A549 (cell line): ENCODE measurements at regions not wholly inside any gene's neighbourhood (a gene's known extent, or its start where the extent isn't known, plus 50 kb on each side); places are given as distances from the start of the nearest gene placed in this dataset.

Experiments
- ATAC-seq, 2 experiments: fragments of 200-7000 bp in 1 of 2; fragments of >200 bp in 1 of 2; cut with Nextera tagmentation in 1 of 2; cut with Tn5 transposase in 1 of 2; 3 replicates each; pipeline versions ENCODE4 v1.8.0 to v1.9.1; 2018 to 2020; ENCODE audit warnings: mild to moderate bottlenecking in 1 of 2, moderate library complexity in 1 of 2
- CTCF ChIA-PET: fragments of 300-600 bp; sonication (Branson Sonifier 250); formaldehyde crosslinking; extraction: SDS; loops from one replicate; lab custom pipeline; 2021; ENCODE audit warnings: antibody characterized with exemption, inconsistent platforms; lab: Yijun Ruan, JAX
- POLR2A ChIA-PET: fragments of 350-600 bp; formaldehyde crosslinking; extraction: SDS; loops from one replicate; lab custom pipeline; 2021; ENCODE audit warnings: antibody characterized with exemption, inconsistent platforms; lab: Yijun Ruan, JAX
- DNase-seq, 2 experiments: peaks; one replicate each; pipeline versions ENCODE4 v3.0.0 to v3.0.0-alpha.2; 2011 to 2016; ENCODE audit warnings: low read depth in 1 of 2, low spot score in 1 of 2
- FAIRE-seq: peaks from 2 replicates; lab custom pipeline; 2011; peaks lifted over from hg19 to GRCh38; lab: Jason Lieb, UNC
- H3K27ac ChIP-seq, 2 experiments: fragments of >200 bp; sonication (Bioruptor Twin); formaldehyde crosslinking; 3 replicates each; pipeline ENCODE4 v1.5.1; 2016 to 2017
- H3K4me1 ChIP-seq: fragments of >200 bp; sonication (Bioruptor Twin); formaldehyde crosslinking; 3 replicates; pipeline ENCODE4 v1.6.1; 2016
- H3K4me2 ChIP-seq: fragments of >200 bp; sonication (Bioruptor Twin); formaldehyde crosslinking; 3 replicates; pipeline ENCODE4 v1.6.1; 2016
- H3K4me3 ChIP-seq: fragments of >200 bp; sonication (Bioruptor Twin); formaldehyde crosslinking; 3 replicates; pipeline ENCODE4 v1.5.1; 2016
- H3K9me3 ChIP-seq: fragments of >200 bp; sonication (Bioruptor Twin); formaldehyde crosslinking; 3 replicates; pipeline ENCODE4 v1.6.1; 2016
- CBX2 ChIP-seq: fragments of 200-600 bp; sonication (generic); IDR thresholded peaks from 2 replicates; pipeline ENCODE4 v1.6.1; 2016; ENCODE audit warnings: low read depth, mild to moderate bottlenecking, borderline replicate concordance
- CHD4 ChIP-seq: fragments of 200-600 bp; sonication (generic); IDR thresholded peaks from 2 replicates; pipeline ENCODE4 v1.6.1; 2016; ENCODE audit warnings: antibody characterized with exemption, mild to moderate bottlenecking, borderline replicate concordance
- ESRRA ChIP-seq: fragments of 150-350 bp; IDR thresholded peaks from 2 replicates; pipeline ENCODE4 v1.6.1; 2014; ENCODE audit warnings: mild to moderate bottlenecking, low read length, borderline replicate concordance
- FOXS1 ChIP-seq: fragments of 250-450 bp; sonication (Bioruptor Pico); IDR thresholded peaks from 2 replicates; pipeline ENCODE4 v1.5.0; 2020; ENCODE audit warnings: mild to moderate bottlenecking, moderate library complexity
- GATA3 ChIP-seq: IDR thresholded peaks from 2 replicates; pipeline ENCODE4 v1.6.1; 2012; ENCODE audit warnings: borderline replicate concordance
- JUN ChIP-seq, 2 experiments: fragments of >200 bp; sonication (Bioruptor Twin); formaldehyde crosslinking; IDR thresholded peaks; 2 replicates in 1 of 2; 3 replicates in 1 of 2; pipeline ENCODE4 v1.6.1; 2016 to 2017
- JUNB ChIP-seq: fragments of >200 bp; sonication (Bioruptor Twin); formaldehyde crosslinking; IDR thresholded peaks from 2 replicates; pipeline ENCODE4 v1.6.1; 2016
- KDM1A ChIP-seq: fragments of 200-600 bp; sonication (generic); IDR thresholded peaks from 2 replicates; pipeline ENCODE4 v1.6.1; 2016; ENCODE audit warnings: low read depth, mild to moderate bottlenecking
- KDM5A ChIP-seq: fragments of 200-600 bp; sonication (generic); IDR thresholded peaks from 2 replicates; pipeline ENCODE4 v1.6.1; 2016; ENCODE audit warnings: antibody characterized with exemption, mild to moderate bottlenecking
- MAZ ChIP-seq: fragments of 150-350 bp; IDR thresholded peaks from 2 replicates; pipeline ENCODE4 v1.6.1; 2014; ENCODE audit warnings: antibody characterized with exemption, low read depth, low read length, borderline replicate concordance
- MYC ChIP-seq: IDR thresholded peaks from 2 replicates; pipeline ENCODE4 v1.6.1; 2012; ENCODE audit warnings: mild to moderate bottlenecking, inconsistent platforms, low read length, improper control_type of control experiment, borderline replicate concordance
- NFE2L2 ChIP-seq: fragments of 150-350 bp; conservative IDR thresholded peaks from 2 replicates; pipeline ENCODE4 v1.6.1; 2014; ENCODE audit warnings: low read length
- PHF8 ChIP-seq: fragments of 200-600 bp; sonication (generic); IDR thresholded peaks from 2 replicates; pipeline ENCODE4 v1.6.1; 2016; ENCODE audit warnings: low read depth, mild to moderate bottlenecking, antibody characterized with exemption, moderate library complexity, borderline replicate concordance
- REST ChIP-seq: fragments of 200-600 bp; sonication (generic); IDR thresholded peaks from 2 replicates; pipeline ENCODE4 v1.6.1; 2016; ENCODE audit warnings: antibody characterized with exemption, mild to moderate bottlenecking, moderate library complexity
- RFX5 ChIP-seq: fragments of 450-650 bp; IDR thresholded peaks from 2 replicates; pipeline ENCODE4 v1.7.1; 2014; ENCODE audit warnings: antibody characterized with exemption, mild to moderate bottlenecking, moderate library complexity
- SMC3 ChIP-seq: fragments of >200 bp; sonication (Bioruptor Twin); formaldehyde crosslinking; IDR thresholded peaks from 3 replicates; pipeline ENCODE4 v1.6.1; 2018; ENCODE audit warnings: inconsistent platforms
- SREBF2 ChIP-seq: fragments of 450-650 bp; IDR thresholded peaks from 2 replicates; pipeline ENCODE4 v1.6.1; 2014; ENCODE audit warnings: mild to moderate bottlenecking, moderate library complexity
- TP53 ChIP-seq: fragments of 250-450 bp; sonication (Bioruptor Pico); IDR thresholded peaks from 2 replicates; pipeline ENCODE4 v1.5.0; 2021; ENCODE audit warnings: mild to moderate bottlenecking, moderate library complexity
- ZC3H11A ChIP-seq: fragments of 450-650 bp; IDR thresholded peaks from 2 replicates; pipeline ENCODE4 v1.6.1; 2014; ENCODE audit warnings: antibody characterized with exemption, mild to moderate bottlenecking
- ZSCAN20 ChIP-seq: fragments of 250-450 bp; sonication (Bioruptor Pico); IDR thresholded peaks from 2 replicates; pipeline ENCODE4 v1.8.0; 2022; ENCODE audit warnings: mild to moderate bottlenecking, moderate library complexity
- WGBS: methylation state at CpG from one replicate; pipeline ENCODE4 v1.1.6; 2017; ENCODE audit errors: missing lambda C conversion rate; 5-methylcytosine and 5-hydroxymethylcytosine counted together
- TF ChIP-seq, protein P1 (sequence below): IDR thresholded peaks from 2 replicates; pipeline ENCODE4 v1.6.1; 2012
- TF ChIP-seq, protein P2 (sequence below): fragments of 250-450 bp; sonication (Bioruptor Pico); IDR thresholded peaks from 2 replicates; pipeline ENCODE4 v1.5.0; 2021; ENCODE audit warnings: mild to moderate bottlenecking, moderate library complexity, borderline replicate concordance
- TF ChIP-seq, protein P3 (sequence below): fragments of 150-350 bp; IDR thresholded peaks from 2 replicates; pipeline ENCODE4 v1.6.1; 2014; ENCODE audit warnings: low read depth, mild to moderate bottlenecking, low read length

DNA sequence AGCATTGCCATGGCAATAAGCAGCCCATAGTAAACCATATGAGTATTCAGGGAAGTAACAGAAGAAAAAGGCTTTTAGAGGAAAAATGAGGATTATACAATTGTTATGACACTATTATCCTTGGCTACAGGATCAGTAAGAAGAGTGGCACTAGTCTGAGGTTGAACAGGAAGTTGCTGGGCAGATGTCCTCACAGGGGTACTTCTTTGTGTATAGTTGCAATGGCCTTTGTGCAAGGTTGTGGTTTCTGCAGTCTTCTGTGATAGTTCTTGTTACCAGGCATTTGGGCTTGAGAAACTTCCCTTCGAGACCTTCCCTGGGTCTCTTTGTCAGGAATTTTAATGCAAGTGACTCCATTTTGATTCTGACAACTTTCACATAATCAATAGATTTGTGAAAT, 100.6 kb upstream of the ATP11B start (continued):
- TF ChIP-seq REST (no peak), SMC3 (no peak), TP53 (CRISPR knock-in tag) (no peak), GATA3 (no peak), ZC3H11A (no peak)
- TF ChIP-seq, protein P1, sequence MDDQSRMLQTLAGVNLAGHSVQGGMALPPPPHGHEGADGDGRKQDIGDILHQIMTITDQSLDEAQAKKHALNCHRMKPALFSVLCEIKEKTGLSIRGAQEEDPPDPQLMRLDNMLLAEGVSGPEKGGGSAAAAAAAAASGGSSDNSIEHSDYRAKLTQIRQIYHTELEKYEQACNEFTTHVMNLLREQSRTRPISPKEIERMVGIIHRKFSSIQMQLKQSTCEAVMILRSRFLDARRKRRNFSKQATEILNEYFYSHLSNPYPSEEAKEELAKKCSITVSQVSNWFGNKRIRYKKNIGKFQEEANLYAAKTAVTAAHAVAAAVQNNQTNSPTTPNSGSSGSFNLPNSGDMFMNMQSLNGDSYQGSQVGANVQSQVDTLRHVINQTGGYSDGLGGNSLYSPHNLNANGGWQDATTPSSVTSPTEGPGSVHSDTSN = no peak

GRCh38 chr3:182693723-182694122, 99.6 kb upstream of the ATP11B start:
- FAIRE-seq (no peak), ATAC-seq (no peak), DNase-seq (no peak)
- Histone ChIP-seq H3K4me3 (no peak overlapping the region), H3K9me3 (no peaks in the 10 kb centered on the region), H3K27ac (no peak overlapping the region), H3K4me1 (no peaks in the 10 kb centered on the region), H3K4me2 (no peak overlapping the region)
- CTCF ChIA-PET = no interaction called here
- POLR2A ChIA-PET = no interaction called here
- 73% methylated on average over 3 of the region's 3 CpGs for WGBS
- TF ChIP-seq MAZ (no peak), MYC (no peak), FOXS1 (CRISPR knock-in tag) (no peak), RFX5 (no peak), PHF8 (no peak), NFE2L2 (no peak), KDM5A (no peak), JUN (IDR thresholded peaks at IDR 0.05) (no peak), JUNB (no peak), CBX2 (no peak)

DNA sequence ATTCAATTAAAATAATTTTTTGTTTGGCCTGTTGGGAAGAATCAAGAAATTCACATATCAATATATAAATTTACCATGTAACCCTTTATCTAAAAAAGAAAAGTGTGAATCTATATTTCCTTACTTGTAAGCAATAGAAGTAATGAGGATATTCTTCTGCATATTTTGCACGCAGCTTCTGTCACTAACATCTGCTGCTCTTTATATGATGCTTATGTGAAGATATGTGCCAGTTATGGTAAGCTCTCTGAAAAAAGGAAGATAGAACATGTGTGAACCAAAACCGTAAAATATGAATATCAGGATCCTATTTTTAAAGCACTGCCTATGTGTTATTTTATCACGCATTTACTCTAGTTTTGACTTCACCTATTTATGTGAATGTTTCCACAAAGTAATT, 96.4 kb upstream of the ATP11B start:
- no peaks in the 10 kb centered on the region for H3K4me1 ChIP-seq
- no peak for TF ChIP-seq KDM1A
- TF ChIP-seq, protein P2, sequence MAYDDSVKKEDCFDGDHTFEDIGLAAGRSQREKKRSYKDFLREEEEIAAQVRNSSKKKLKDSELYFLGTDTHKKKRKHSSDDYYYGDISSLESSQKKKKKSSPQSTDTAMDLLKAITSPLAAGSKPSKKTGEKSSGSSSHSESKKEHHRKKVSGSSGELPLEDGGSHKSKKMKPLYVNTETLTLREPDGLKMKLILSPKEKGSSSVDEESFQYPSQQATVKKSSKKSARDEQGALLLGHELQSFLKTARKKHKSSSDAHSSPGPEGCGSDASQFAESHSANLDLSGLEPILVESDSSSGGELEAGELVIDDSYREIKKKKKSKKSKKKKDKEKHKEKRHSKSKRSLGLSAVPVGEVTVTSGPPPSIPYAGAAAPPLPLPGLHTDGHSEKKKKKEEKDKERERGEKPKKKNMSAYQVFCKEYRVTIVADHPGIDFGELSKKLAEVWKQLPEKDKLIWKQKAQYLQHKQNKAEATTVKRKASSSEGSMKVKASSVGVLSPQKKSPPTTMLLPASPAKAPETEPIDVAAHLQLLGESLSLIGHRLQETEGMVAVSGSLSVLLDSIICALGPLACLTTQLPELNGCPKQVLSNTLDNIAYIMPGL (CRISPR knock-in tag) = no peak
- TF ChIP-seq SMC3 = no peak
- TF ChIP-seq GATA3 = no peak
- TF ChIP-seq ZSCAN20 (CRISPR knock-in tag) = no peak
- no peak for TF ChIP-seq TP53 (CRISPR knock-in tag)
- TF ChIP-seq SREBF2 = no peak
- TF ChIP-seq CHD4 = no peak
- no peak for TF ChIP-seq NFE2L2
- no peak for TF ChIP-seq ESRRA
- TF ChIP-seq, protein P3, sequence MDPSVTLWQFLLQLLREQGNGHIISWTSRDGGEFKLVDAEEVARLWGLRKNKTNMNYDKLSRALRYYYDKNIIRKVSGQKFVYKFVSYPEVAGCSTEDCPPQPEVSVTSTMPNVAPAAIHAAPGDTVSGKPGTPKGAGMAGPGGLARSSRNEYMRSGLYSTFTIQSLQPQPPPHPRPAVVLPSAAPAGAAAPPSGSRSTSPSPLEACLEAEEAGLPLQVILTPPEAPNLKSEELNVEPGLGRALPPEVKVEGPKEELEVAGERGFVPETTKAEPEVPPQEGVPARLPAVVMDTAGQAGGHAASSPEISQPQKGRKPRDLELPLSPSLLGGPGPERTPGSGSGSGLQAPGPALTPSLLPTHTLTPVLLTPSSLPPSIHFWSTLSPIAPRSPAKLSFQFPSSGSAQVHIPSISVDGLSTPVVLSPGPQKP = no peak
- TF ChIP-seq, all 56 proteins: peak for 0
- POLR2A ChIA-PET = no interaction called here
- WGBS = 76% methylated on average over 3 of the region's 3 CpGs
- Histone ChIP-seq H3K27ac (no peak overlapping the region), H3K4me2 (no peak overlapping the region), H3K9me3 (no peaks in the 10 kb centered on the region), H3K4me3 (no peak overlapping the region)
- CTCF ChIA-PET = interaction anchor here (0.9 to 1.6 kb wide), 2 partner anchors 13 kb away, joined by 3 read pairs; no protein-coding TSS in a partner anchor
- DNase-seq (no peak), ATAC-seq (no peak), FAIRE-seq (no peak)
